ENCODE measurements at regions not wholly inside any gene's neighbourhood (a gene's known extent, or its start where the extent isn't known, plus 50 kb on each side); places are given as distances from the start of the nearest gene placed in this dataset.

- no peak overlapping the region for H3K27ac ChIP-seq (ENCODE audit: low read length in 2 of 2)
- H3K9ac ChIP-seq (ENCODE audit: low read length): no peak overlapping the region
- no peaks in the 10 kb centered on the region for H3K79me2 ChIP-seq (ENCODE audit: control insufficient read depth, insufficient read depth, low read length)
- Mint-ChIP-seq H3K4me1 (peaks cover 27% of the 10 kb centered on the region), H3K9me3 (ENCODE audit: insufficient read depth) (no peaks in the 10 kb centered on the region), H3K27ac (no peak overlapping the region), H3K4me3 (no peak overlapping the region), H3K27me3 (peaks cover 9% of the 10 kb centered on the region)
- no peak overlapping the region for H2AFZ ChIP-seq (ENCODE audit: insufficient read depth, low read depth, low read length, poor library complexity, severe bottlenecking)
- no CpG with 5 or more reads among the region's 2 CpGs for WGBS (ENCODE audit: insufficient coverage)
- CTCF ChIA-PET: interaction anchor here (1.1 kb wide), 1 partner anchor 14 kb away, joined by 3 read pairs; no protein-coding TSS in a partner anchor
- DNase-seq (no peak), ATAC-seq (ENCODE audit: low read depth) (no peak)
- TF ChIP-seq EZH2 (IDR thresholded peaks at IDR 0.05; ENCODE audit: borderline replicate concordance, insufficient read depth, low read depth, low read length, poor library complexity, severe bottlenecking) (no peak), CTCF (IDR thresholded peaks at IDR 0.05) (no peak)
- H3K27me3 ChIP-seq (replicated peaks in 1 of 4; ENCODE audit: control extremely low read depth in 1 of 4, control insufficient read depth in 3 of 4, insufficient read depth in 4 of 4, low read length in 3 of 4): no peaks in the 10 kb centered on the region
- H3K4me3 ChIP-seq (ENCODE audit: control extremely low read depth in 1 of 5, extremely low read depth in 1 of 5, insufficient read depth in 1 of 5, low read depth in 2 of 5, low read length in 4 of 5): no peak overlapping the region
- H3K9me3 ChIP-seq (ENCODE audit: control extremely low read depth in 1 of 3, control insufficient read depth in 2 of 3, insufficient read depth in 1 of 3, low read length in 2 of 3): no peaks in the 10 kb centered on the region
- no peak overlapping the region for H3K4me2 ChIP-seq (replicated peaks; ENCODE audit: low read depth, low read length, poor library complexity, severe bottlenecking)
- H3K36me3 ChIP-seq (replicated peaks in 1 of 2; ENCODE audit: control extremely low read depth in 1 of 2, control insufficient read depth in 1 of 2, extremely low read depth in 1 of 2, insufficient read depth in 2 of 2, low read length in 1 of 2): no peaks in the 10 kb centered on the region
- peaks cover 16 to 25% of the 10 kb centered on the region in 2 donors for H3K4me1 ChIP-seq (ENCODE audit: control insufficient read depth in 2 of 2, insufficient read depth in 2 of 2, low read length in 2 of 2)
- intact Hi-C loops (cut with micrococcal nuclease): no loop called here
- H4K20me1 ChIP-seq (ENCODE audit: control insufficient read depth, insufficient read depth, low read length, poor library complexity, severe bottlenecking): no peaks in the 10 kb centered on the region
- POLR2A ChIA-PET: interaction anchor here (0.7 kb wide), 1 partner anchor 382 kb away, joined by 3 read pairs; no protein-coding TSS in a partner anchor
Measured at GRCh38 chr22:22418163-22418549, 90.4 kb downstream of the ZNF280B start.

GRCh38 chr22:22418957-22419356 lies 89.6 kb downstream of the ZNF280B start:
- Mint-ChIP-seq H3K27me3 (peaks cover 9% of the 10 kb centered on the region), H3K9me3 (ENCODE audit: insufficient read depth) (no peaks in the 10 kb centered on the region), H3K4me3 (no peak overlapping the region), H3K4me1 (peaks cover 33% of the 10 kb centered on the region), H3K27ac (no peak overlapping the region)
- POLR2A ChIA-PET: no interaction called here
- H3K36me3 ChIP-seq (replicated peaks in 1 of 2; ENCODE audit: control extremely low read depth in 1 of 2, control insufficient read depth in 1 of 2, extremely low read depth in 1 of 2, insufficient read depth in 2 of 2, low read length in 1 of 2): no peaks in the 10 kb centered on the region
- DNase-seq: no peak
- H3K79me2 ChIP-seq (ENCODE audit: control insufficient read depth, insufficient read depth, low read length): no peaks in the 10 kb centered on the region
- H3K9ac ChIP-seq (ENCODE audit: low read length): no peak overlapping the region
- no peak overlapping the region for H3K4me2 ChIP-seq (replicated peaks; ENCODE audit: low read depth, low read length, poor library complexity, severe bottlenecking)
- H3K9me3 ChIP-seq (ENCODE audit: control extremely low read depth in 1 of 3, control insufficient read depth in 2 of 3, insufficient read depth in 1 of 3, low read length in 2 of 3): no peaks in the 10 kb centered on the region
- H4K20me1 ChIP-seq (ENCODE audit: control insufficient read depth, insufficient read depth, low read length, poor library complexity, severe bottlenecking): no peaks in the 10 kb centered on the region
- intact Hi-C loops (cut with micrococcal nuclease): no loop called here
- no peak overlapping the region for H3K4me3 ChIP-seq (ENCODE audit: control extremely low read depth in 1 of 5, extremely low read depth in 1 of 5, insufficient read depth in 1 of 5, low read depth in 2 of 5, low read length in 4 of 5)
- no peak for TF ChIP-seq EZH2 (IDR thresholded peaks at IDR 0.05; ENCODE audit: borderline replicate concordance, insufficient read depth, low read depth, low read length, poor library complexity, severe bottlenecking)
- TF ChIP-seq CTCF (IDR thresholded peaks at IDR 0.05): no peak
- H2AFZ ChIP-seq (ENCODE audit: insufficient read depth, low read depth, low read length, poor library complexity, severe bottlenecking): no peak overlapping the region
- CTCF ChIA-PET: interaction anchor here (0.6 to 4.7 kb wide), 3 partner anchors 12 to 99 kb away, joined by 3 to 33 read pairs (median 5); no protein-coding TSS in a partner anchor
- WGBS (ENCODE audit: insufficient coverage): 86% methylated on average over 1 of the region's 2 CpGs
- H3K27me3 ChIP-seq (replicated peaks in 1 of 4; ENCODE audit: control extremely low read depth in 1 of 4, control insufficient read depth in 3 of 4, insufficient read depth in 4 of 4, low read length in 3 of 4): no peaks in the 10 kb centered on the region
- H3K4me1 ChIP-seq (ENCODE audit: control insufficient read depth in 2 of 2, insufficient read depth in 2 of 2, low read length in 2 of 2): peaks cover 24 to 33% of the 10 kb centered on the region in 2 donors
- H3K27ac ChIP-seq (ENCODE audit: low read length in 2 of 2): no peak overlapping the region
- ATAC-seq (ENCODE audit: low read depth): no peak
